HEK293T (cell line): ENCODE measurements at regions not wholly inside any gene's neighbourhood (a gene's known extent, or its start where the extent isn't known, plus 50 kb on each side); places are given as distances from the start of the nearest gene placed in this dataset.

Experiments used
- CTCF ChIA-PET: fragments of 350-600 bp; formaldehyde crosslinking; extraction: SDS; loops from one replicate; lab custom pipeline; 2021; ENCODE audit warnings: antibody characterized with exemption, inconsistent platforms; lab: Yijun Ruan, JAX
- POLR2A ChIA-PET: fragments of 350-600 bp; formaldehyde crosslinking; extraction: SDS; loops from one replicate; lab custom pipeline; 2020; ENCODE audit warnings: antibody characterized with exemption, inconsistent platforms; lab: Yijun Ruan, JAX
- DNase-seq: peaks from one replicate; pipeline ENCODE4 v3.0.0; 2012; ENCODE audit warnings: mixed read lengths; ENCODE audit errors: extremely low spot score
- ARNT ChIP-seq: fragments of 450-650 bp; IDR thresholded peaks from 2 replicates; pipeline ENCODE4 v1.6.1; 2017; ENCODE audit warnings: mild to moderate bottlenecking
- BHLHE40 ChIP-seq: fragments of 450-650 bp; IDR thresholded peaks from 2 replicates; pipeline ENCODE4 v1.6.1; 2016; ENCODE audit warnings: mild to moderate bottlenecking, moderate library complexity, borderline replicate concordance
- CTBP1 ChIP-seq: fragments of 450-650 bp; IDR thresholded peaks from 2 replicates; pipeline ENCODE4 v1.6.1; 2016; ENCODE audit warnings: borderline replicate concordance
- ELF4 ChIP-seq: fragments of 450-650 bp; IDR thresholded peaks from 2 replicates; pipeline ENCODE4 v1.6.1; 2017; ENCODE audit warnings: antibody characterized with exemption
- FOXA1 ChIP-seq: fragments of 450-650 bp; IDR thresholded peaks from 2 replicates; pipeline ENCODE4 v1.6.1; 2016; ENCODE audit warnings: mild to moderate bottlenecking
- FOXK2 ChIP-seq: fragments of 450-650 bp; IDR thresholded peaks from 2 replicates; pipeline ENCODE4 v1.6.1; 2016; ENCODE audit warnings: mild to moderate bottlenecking
- FOXM1 ChIP-seq: fragments of 450-650 bp; IDR thresholded peaks from 2 replicates; pipeline ENCODE4 v1.6.1; 2017; ENCODE audit warnings: mild to moderate bottlenecking, borderline replicate concordance
- HDGF ChIP-seq: fragments of 450-650 bp; IDR thresholded peaks from 2 replicates; pipeline ENCODE4 v1.6.1; 2017; ENCODE audit warnings: antibody characterized with exemption, borderline replicate concordance
- L3MBTL2 ChIP-seq: fragments of 450-650 bp; conservative IDR thresholded peaks from 2 replicates; pipeline ENCODE4 v1.6.1; 2016; ENCODE audit warnings: mild to moderate bottlenecking
- LEF1 ChIP-seq: fragments of 450-650 bp; IDR thresholded peaks from 2 replicates; pipeline ENCODE4 v1.6.1; 2017; ENCODE audit warnings: mild to moderate bottlenecking, borderline replicate concordance
- NFRKB ChIP-seq: fragments of 450-650 bp; IDR thresholded peaks from 2 replicates; pipeline ENCODE4 v1.6.1; 2016; ENCODE audit warnings: mild to moderate bottlenecking, moderate library complexity
- SP1 ChIP-seq: fragments of 450-650 bp; IDR thresholded peaks from 2 replicates; pipeline ENCODE4 v1.6.1; 2017
- SUZ12 ChIP-seq: fragments of 450-650 bp; IDR thresholded peaks from 2 replicates; pipeline ENCODE4 v1.6.1; 2016; ENCODE audit warnings: mild to moderate bottlenecking
- TARDBP ChIP-seq: fragments of 450-650 bp; IDR thresholded peaks from 2 replicates; pipeline ENCODE4 v1.6.1; 2016
- ZNF384 ChIP-seq: fragments of 450-650 bp; IDR thresholded peaks from 2 replicates; pipeline ENCODE4 v1.6.1; 2016
- TF ChIP-seq, protein P1 (sequence below): fragments of 450-650 bp; IDR thresholded peaks from 2 replicates; pipeline ENCODE4 v1.6.1; 2016

DNA sequence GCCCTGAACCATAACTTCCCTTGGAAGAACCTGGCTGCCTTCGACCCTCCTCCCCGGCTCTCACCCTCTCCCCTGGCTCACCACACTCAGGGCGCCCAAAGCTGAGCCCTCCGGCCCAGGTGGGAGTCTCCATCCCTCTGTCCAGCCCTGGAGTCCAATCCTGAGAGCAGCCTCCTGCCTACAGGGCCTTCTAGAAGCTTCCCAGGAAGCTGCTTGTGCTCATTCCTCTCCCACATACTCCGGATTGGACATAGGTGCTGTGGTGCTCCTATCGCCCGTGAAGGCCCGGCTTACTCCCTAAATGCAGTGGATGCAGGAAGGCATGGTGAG, 1332.0 kb downstream of the BRD1 start:
- POLR2A ChIA-PET, result no interaction called here
- TF ChIP-seq CTBP1 (no peak), ZNF384 (no peak), FOXK2 (no peak), TARDBP (no peak), SUZ12 (no peak), FOXM1 (no peak), NFRKB (no peak), ARNT (no peak), FOXA1 (no peak), LEF1 (no peak), BHLHE40 (no peak), L3MBTL2 (no peak), HDGF (no peak), SP1 (no peak), ELF4 (no peak)
- TF ChIP-seq, protein P1, sequence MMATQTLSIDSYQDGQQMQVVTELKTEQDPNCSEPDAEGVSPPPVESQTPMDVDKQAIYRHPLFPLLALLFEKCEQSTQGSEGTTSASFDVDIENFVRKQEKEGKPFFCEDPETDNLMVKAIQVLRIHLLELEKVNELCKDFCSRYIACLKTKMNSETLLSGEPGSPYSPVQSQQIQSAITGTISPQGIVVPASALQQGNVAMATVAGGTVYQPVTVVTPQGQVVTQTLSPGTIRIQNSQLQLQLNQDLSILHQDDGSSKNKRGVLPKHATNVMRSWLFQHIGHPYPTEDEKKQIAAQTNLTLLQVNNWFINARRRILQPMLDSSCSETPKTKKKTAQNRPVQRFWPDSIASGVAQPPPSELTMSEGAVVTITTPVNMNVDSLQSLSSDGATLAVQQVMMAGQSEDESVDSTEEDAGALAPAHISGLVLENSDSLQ, result no peak
- no peak for DNase-seq
- CTCF ChIA-PET, result no interaction called here

DNA sequence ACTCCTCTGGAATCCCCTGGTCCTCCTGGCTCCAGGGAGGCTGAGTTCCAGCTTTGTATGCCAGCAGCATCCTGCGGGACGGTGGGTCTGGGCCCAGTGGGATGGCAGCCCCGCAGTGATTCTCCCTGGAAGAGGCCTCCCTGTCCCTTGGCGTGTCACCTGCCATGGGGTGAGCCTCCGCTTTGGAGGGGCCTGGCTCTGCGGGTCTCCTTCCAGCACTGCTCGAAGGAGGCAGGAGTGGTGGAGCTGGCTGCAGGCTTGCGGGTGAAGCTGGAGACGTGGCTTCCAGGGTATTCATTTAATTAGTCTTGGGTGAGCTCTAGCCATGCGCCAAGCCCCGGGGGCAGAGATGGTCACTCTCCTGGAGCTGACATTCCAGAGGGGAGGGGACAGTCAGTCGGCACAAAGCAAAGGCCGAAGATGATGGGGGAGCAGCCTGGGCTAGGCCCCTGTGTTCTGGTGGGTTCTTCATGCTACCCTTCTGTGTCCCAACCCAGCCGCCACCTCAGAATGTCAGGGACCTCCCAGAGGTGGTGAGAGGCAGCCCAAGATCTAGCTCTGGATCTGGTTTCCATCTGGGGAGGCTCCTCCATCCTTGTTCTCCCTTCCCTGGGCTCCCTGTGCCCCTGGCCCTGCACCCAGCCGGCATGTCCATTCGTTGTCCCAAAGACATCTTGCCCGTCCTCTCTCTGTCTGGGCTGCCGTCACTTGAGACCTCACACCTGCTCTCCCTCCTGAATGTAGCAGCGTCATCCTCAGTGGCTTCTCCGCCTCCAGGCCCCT, 1332.5 kb downstream of the BRD1 start:
- no peak for DNase-seq
- TF ChIP-seq TARDBP, result no peak
- CTCF ChIA-PET, result no interaction called here
- POLR2A ChIA-PET, result no interaction called here

DNA sequence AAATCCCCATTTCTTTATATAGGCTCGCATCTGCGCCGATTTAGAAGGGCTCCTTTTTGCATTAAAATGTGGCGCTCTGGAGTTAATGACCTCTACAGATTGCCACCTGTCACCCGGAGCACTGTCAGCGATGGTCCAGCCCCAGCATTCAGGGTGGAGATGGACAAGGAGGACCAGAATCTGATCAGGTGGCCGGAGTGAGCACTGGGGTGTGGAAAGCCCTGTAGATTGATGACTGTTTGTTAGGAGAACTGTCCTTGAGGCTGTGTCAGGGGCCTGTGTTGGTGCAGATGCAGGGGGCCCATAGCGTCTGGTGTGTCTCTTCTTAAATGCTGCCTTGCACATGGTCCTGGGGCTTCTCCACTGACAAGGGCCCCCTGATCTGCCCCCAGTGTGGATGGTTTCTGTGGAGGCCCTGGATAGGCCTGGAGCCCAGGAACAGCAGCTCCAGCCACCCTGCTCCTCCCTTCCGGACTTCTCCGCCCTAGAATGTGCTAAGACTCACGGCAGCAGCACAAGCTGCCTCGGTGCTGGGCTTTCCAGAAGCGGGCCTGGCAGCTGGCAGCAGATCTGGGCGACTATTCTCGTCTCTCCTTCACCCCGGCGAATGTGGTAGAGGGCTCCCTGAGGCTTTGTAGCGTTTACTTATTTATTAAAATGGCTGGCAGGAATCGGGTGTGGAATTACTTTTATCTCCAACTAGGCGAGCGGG, 1333.3 kb downstream of the BRD1 start:
- CTCF ChIA-PET, result no interaction called here

DNA sequence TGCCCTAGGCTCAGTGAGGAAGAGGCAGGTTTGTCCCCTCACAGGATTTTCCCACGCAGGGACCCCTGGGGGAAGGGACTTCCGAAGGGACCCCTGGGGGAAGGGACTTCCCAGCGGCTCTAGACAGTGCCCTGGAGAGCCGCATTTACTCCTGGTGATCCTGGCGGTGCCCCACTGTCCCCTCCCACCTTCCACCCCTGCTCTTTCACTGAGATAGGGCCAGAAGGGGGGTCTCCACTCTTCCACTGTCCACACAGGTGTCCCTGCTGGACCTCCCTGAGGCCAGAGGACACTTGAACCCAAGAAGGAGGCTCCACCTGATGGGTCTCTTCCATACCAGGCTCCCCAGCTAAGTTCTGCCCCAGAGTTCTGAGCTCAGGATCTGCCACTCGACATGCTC, 1333.9 kb downstream of the BRD1 start:
- ChIA-PET CTCF (no interaction called here), POLR2A (no interaction called here)
- no peak for TF ChIP-seq LEF1
- TF ChIP-seq ZNF384, result no peak
- no peak for TF ChIP-seq BHLHE40
- no peak for TF ChIP-seq FOXA1
- no peak for TF ChIP-seq HDGF
- TF ChIP-seq FOXK2, result no peak
- TF ChIP-seq, protein P1, result no peak
- no peak for TF ChIP-seq NFRKB
- TF ChIP-seq SUZ12, result no peak
- no peak for TF ChIP-seq L3MBTL2
- TF ChIP-seq ELF4, result no peak
- no peak for TF ChIP-seq CTBP1
- TF ChIP-seq TARDBP, result no peak
- no peak for TF ChIP-seq SP1
- no peak for TF ChIP-seq FOXM1
- TF ChIP-seq ARNT, result no peak

More for the DNA sequence above, 1333.3 kb downstream of the BRD1 start:
- TF ChIP-seq BHLHE40 (no peak), TARDBP (no peak), ARNT (no peak)
- DNase-seq, result no peak
- POLR2A ChIA-PET, result no interaction called here

DNA sequence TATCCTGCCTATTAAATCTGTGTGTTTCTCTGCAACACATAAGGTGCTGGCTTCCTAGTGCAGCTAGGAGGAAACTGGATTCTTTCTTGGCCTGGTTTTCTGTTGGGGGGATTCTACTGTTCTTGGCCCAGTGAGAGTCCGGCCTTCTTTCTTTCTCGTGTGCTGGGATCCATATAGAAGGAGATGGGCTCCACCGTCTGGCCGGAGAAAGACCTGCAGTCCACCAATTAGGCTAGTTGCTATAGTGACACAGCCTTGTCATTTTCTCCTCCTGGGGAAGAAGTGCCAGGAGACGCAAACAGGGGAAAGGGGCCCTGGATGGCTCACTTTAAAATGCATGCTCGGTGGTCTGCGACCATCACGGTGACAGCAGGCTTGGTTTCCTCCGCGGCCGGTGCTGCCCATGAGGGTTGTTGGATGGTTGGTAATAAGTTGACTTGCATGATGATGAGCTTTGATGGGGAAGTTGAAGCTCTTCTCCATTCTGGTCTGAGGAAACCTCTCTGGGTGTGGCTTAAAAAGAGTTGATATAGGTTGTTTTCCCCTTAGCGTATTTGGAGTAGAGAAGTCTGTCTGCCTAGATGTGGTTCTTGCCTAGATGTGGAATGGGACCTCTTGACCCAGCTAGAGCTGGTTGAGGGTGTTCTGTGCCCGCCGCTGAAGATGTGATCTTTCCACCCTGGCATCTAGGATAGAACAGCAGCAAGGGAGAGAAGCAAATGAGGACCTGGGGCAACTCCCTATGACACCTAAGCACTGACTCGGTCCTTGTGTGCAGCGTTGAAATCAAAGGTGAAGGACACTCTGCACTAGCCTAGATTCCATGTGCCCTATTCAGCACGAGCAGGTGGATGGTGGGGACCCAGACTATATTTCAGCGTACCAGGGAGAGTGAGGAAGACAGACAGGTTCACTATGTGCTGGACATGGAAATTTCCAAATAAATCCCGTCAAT, 1335.0 kb downstream of the BRD1 start:
- peak; percentile 49 for DNase-seq
- POLR2A ChIA-PET, result no interaction called here
- TF ChIP-seq TARDBP (no peak), FOXM1 (no peak), ZNF384 (no peak), LEF1 (no peak), FOXA1 (no peak), ELF4 (no peak), HDGF (no peak), NFRKB (no peak), FOXK2 (no peak), L3MBTL2 (no peak)
- TF ChIP-seq, protein P1, result no peak
- CTCF ChIA-PET, result no interaction called here

More for the DNA sequence above, 1333.9 kb downstream of the BRD1 start:
- no peak for DNase-seq

DNA sequence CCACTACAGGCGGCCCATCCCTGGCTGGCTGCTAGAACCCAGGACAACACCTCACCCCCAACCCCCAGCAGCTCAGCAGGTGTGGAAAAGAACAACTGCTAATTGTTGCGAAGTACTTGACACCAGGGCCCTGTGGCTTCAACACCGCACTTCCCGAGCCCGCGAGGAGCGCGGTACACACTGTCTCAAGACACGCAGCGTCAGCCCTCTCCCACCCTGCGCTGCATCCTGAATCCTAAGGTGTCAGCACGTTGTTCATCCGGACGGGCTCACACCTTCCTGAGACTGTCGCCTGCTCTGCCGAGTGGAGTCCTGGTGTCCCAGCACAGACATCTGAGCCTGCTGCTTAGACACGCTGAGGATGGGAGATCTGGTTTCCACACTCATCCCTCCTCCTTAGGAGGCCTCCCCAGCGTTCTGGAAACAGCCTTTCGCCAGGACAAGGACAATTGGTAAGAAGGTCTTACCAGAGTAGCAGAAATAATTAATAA, 1336.2 kb downstream of the BRD1 start:
- no peak for DNase-seq
- POLR2A ChIA-PET, result no interaction called here
- CTCF ChIA-PET, result no interaction called here
- TF ChIP-seq FOXA1, result no peak
- no peak for TF ChIP-seq SP1
- no peak for TF ChIP-seq LEF1
- no peak for TF ChIP-seq FOXK2
- no peak for TF ChIP-seq TARDBP
- no peak for TF ChIP-seq CTBP1
- no peak for TF ChIP-seq L3MBTL2
- no peak for TF ChIP-seq BHLHE40
- TF ChIP-seq HDGF, result no peak
- TF ChIP-seq ZNF384, result no peak
- TF ChIP-seq ELF4, result no peak
- no peak for TF ChIP-seq ARNT
- TF ChIP-seq SUZ12, result no peak
- TF ChIP-seq, protein P1, result no peak
- TF ChIP-seq FOXM1, result no peak
- no peak for TF ChIP-seq NFRKB
